ENCODE measurements at regions not wholly inside any gene's neighbourhood (a gene's known extent, or its start where the extent isn't known, plus 50 kb on each side); places are given as distances from the start of the nearest gene placed in this dataset.
A peak's percentile ranks its signal among the peaks of the same experiment; 100 is the strongest.

DNA sequence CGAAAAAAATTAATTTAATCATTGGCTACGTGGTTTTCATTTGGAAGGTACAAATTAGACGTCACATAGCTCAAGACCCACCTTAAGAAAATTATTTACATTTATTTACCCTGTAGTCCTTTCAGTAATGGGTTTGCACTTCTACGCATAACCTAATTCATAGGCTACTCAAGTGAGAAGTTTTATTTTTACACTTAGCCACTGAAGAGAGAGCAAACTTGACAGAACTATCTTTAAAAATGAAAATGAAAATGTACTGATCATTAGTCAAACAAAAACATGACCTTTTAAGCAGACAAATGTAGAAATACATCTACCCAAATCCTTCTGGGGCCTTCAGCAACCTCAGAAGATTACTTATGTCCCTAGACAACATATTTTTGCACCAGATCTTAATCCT, 269.4 kb upstream of the TTC14 start:
- RAD21 ChIA-PET (ENCODE audit: unreplicated experiment): interaction anchor here (0.6 to 1.1 kb wide), 3 partner anchors 65 to 449 kb away, joined by 3 to 5 read pairs (median 4); no protein-coding TSS in a partner anchor
- 6% methylated on average over 4 of the region's 4 CpGs for WGBS (ENCODE audit: insufficient coverage, insufficient replicate concordance, low lambda C conversion rate, missing lambda C conversion rate)
- ATAC-seq: peak; percentile 62
- Histone ChIP-seq H4K20me1 (ENCODE audit: control insufficient read depth, insufficient read depth) (no peaks in the 10 kb centered on the region), H3K27me3 (replicated peaks in 1 of 2; ENCODE audit: control insufficient read depth in 2 of 2, insufficient read depth in 2 of 2, low read length in 1 of 2) (no peaks in the 10 kb centered on the region), H3K36me3 (ENCODE audit: control insufficient read depth in 2 of 2, insufficient read depth in 2 of 2, low read length in 1 of 2) (no peaks in the 10 kb centered on the region), H3K9me3 (replicated peaks; ENCODE audit: control insufficient read depth, insufficient read depth, low read length) (no peaks in the 10 kb centered on the region; the same call in 1 of the 3 replicates), H3K27ac (ENCODE audit: control insufficient read depth, insufficient read depth) (peak overlapping the region; percentile 63), H3K4me2 (ENCODE audit: control insufficient read depth, insufficient read depth) (peak overlapping the region; percentile 50), H3K4me3 (no peak overlapping the region), H3K79me2 (ENCODE audit: control insufficient read depth, insufficient read depth, low read length) (no peaks in the 10 kb centered on the region), H3K4me1 (ENCODE audit: control insufficient read depth, insufficient read depth, low read length) (peaks cover 32% of the 10 kb centered on the region), H2AFZ (ENCODE audit: control insufficient read depth, low read depth, low read length) (peak overlapping the region; percentile 71), H3K9ac (ENCODE audit: control insufficient read depth, insufficient read depth, low read length) (no peak overlapping the region)
- BruUV-seq (replicated peaks): no TSS peak
- POLR2A ChIA-PET: interaction anchor here (1.0 to 1.7 kb wide), 2 partner anchors 67 to 366 kb away, joined by 3 to 4 read pairs; no protein-coding TSS in a partner anchor
- intact Hi-C loops (cut with micrococcal nuclease; ENCODE audit: unreplicated experiment) (no loop called here), in situ Hi-C loops (cut with MboI) (no loop called here)
- peak; percentile 48 for DNase-seq (ENCODE audit: low read depth, low spot score)
- CTCF ChIA-PET: interaction anchor here (1.3 kb wide), 1 partner anchor 67 kb away, joined by 3 read pairs; no protein-coding TSS in a partner anchor
- FAIRE-seq: no peak
- SMC1A ChIA-PET (ENCODE audit: uncharacterized antibody, unreplicated experiment): interaction anchor here (0.9 to 2.3 kb wide), 8 partner anchors 15 to 450 kb away, joined by 3 to 11 read pairs (median 4); no protein-coding TSS in a partner anchor
- no peak for TF ChIP-seq CEBPB (IDR thresholded peaks at IDR 0.05; ENCODE audit: borderline replicate concordance in 1 of 2, low read depth in 2 of 2, low read length in 2 of 2)
- peak; percentile 30; the same call in 1 of the 2 replicates for TF ChIP-seq JUNB (IDR thresholded peaks at IDR 0.05)
- TF ChIP-seq ZNF384 (IDR thresholded peaks at IDR 0.05; ENCODE audit: borderline replicate concordance, low read depth, low read length): no peak
- TF ChIP-seq RUNX3 (IDR thresholded peaks at IDR 0.05; ENCODE audit: low read length): peak; percentile 21; the same call in 1 of the 2 replicates
- no peak for TF ChIP-seq SIX5 (IDR thresholded peaks at IDR 0.05; ENCODE audit: low read depth, low read length, severe bottlenecking)
- peak; percentile 13; the same call in 1 of the 2 replicates for TF ChIP-seq NR2C1 (IDR thresholded peaks at IDR 0.05)
- no peak for TF ChIP-seq YBX1 (IDR thresholded peaks at IDR 0.05)
- TF ChIP-seq ZBTB11 (CRISPR knock-in tag; IDR thresholded peaks at IDR 0.05): no peak
- TF ChIP-seq, protein P1, sequence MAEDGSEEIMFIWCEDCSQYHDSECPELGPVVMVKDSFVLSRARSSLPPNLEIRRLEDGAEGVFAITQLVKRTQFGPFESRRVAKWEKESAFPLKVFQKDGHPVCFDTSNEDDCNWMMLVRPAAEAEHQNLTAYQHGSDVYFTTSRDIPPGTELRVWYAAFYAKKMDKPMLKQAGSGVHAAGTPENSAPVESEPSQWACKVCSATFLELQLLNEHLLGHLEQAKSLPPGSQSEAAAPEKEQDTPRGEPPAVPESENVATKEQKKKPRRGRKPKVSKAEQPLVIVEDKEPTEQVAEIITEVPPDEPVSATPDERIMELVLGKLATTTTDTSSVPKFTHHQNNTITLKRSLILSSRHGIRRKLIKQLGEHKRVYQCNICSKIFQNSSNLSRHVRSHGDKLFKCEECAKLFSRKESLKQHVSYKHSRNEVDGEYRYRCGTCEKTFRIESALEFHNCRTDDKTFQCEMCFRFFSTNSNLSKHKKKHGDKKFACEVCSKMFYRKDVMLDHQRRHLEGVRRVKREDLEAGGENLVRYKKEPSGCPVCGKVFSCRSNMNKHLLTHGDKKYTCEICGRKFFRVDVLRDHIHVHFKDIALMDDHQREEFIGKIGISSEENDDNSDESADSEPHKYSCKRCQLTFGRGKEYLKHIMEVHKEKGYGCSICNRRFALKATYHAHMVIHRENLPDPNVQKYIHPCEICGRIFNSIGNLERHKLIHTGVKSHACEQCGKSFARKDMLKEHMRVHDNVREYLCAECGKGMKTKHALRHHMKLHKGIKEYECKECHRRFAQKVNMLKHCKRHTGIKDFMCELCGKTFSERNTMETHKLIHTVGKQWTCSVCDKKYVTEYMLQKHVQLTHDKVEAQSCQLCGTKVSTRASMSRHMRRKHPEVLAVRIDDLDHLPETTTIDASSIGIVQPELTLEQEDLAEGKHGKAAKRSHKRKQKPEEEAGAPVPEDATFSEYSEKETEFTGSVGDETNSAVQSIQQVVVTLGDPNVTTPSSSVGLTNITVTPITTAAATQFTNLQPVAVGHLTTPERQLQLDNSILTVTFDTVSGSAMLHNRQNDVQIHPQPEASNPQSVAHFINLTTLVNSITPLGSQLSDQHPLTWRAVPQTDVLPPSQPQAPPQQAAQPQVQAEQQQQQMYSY (CRISPR knock-in tag; IDR thresholded peaks at IDR 0.05): no peak
- 0 out of 2 replicates have a peak, but pooled peaks have one; percentile 54 for TF ChIP-seq ZNF687 (IDR thresholded peaks at IDR 0.05)
- peak; percentile 15 to 58; a peak in 1 of 4 replicates for TF ChIP-seq EP300 (IDR thresholded peaks at IDR 0.05; ENCODE audit: borderline replicate concordance in 1 of 2, control insufficient read depth in 1 of 2, low read depth in 2 of 2, low read length in 2 of 2)
- TF ChIP-seq ZNF274 (IDR thresholded peaks at IDR 0.05; ENCODE audit: insufficient read depth, insufficient read length): no peak
- no peak for TF ChIP-seq CBX3 (IDR thresholded peaks at IDR 0.05; ENCODE audit: borderline replicate concordance, low read depth)

Data from GM12878 (cell line).